ENCODE measurements at regions not wholly inside any gene's neighbourhood (a gene's known extent, or its start where the extent isn't known, plus 50 kb on each side); places are given as distances from the start of the nearest gene placed in this dataset.

DNA sequence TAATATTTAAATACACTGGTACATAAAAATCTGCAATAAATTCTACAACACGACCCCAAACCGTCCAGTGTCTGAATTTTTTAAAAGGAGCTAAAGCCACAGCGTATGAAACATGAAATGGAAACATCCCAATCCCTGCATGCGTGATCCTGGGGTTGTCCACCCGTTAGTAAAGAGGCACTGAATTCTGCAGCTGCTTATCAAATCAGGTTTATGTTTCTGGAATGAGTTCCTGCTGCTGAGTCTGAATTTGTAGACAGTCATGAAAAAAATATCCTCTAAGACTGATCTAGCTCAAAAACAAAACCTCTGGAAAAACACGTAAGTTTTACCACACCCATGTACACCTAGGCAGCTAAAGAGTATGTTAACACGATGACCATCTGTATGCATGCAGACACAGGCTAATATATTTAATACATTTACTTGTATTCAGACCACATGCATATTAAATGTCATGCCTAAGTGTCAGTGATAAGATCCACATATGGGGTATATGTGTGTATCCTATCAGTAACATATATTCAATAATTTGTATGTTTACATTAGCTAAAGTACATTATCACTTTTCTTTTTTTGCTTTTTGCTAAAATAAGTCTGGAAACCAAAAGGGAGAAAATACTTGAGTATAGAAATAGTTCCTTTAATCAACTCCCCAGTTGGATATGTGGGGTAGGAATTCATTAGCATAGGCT, 420.5 kb upstream of the PSMD7 start:
- H3K4me3 ChIP-seq: no peak overlapping the region
- no peaks in the 10 kb centered on the region for H3K4me1 ChIP-seq
- H3K27ac ChIP-seq: no peak overlapping the region
- no peaks in the 10 kb centered on the region for H3K36me3 ChIP-seq
- H3K27me3 ChIP-seq: no peaks in the 10 kb centered on the region
- DNase-seq (ENCODE audit: extremely low spot score in 2 of 2): no peak
- no peaks in the 10 kb centered on the region for H3K9me3 ChIP-seq
- intact Hi-C loops (cut with DNase I): no loop called here
- no peak for TF ChIP-seq POLR2AphosphoS5 (IDR thresholded peaks at IDR 0.05; ENCODE audit: insufficient read depth in 1 of 2, low read depth in 1 of 2)
- TF ChIP-seq, protein P1, sequence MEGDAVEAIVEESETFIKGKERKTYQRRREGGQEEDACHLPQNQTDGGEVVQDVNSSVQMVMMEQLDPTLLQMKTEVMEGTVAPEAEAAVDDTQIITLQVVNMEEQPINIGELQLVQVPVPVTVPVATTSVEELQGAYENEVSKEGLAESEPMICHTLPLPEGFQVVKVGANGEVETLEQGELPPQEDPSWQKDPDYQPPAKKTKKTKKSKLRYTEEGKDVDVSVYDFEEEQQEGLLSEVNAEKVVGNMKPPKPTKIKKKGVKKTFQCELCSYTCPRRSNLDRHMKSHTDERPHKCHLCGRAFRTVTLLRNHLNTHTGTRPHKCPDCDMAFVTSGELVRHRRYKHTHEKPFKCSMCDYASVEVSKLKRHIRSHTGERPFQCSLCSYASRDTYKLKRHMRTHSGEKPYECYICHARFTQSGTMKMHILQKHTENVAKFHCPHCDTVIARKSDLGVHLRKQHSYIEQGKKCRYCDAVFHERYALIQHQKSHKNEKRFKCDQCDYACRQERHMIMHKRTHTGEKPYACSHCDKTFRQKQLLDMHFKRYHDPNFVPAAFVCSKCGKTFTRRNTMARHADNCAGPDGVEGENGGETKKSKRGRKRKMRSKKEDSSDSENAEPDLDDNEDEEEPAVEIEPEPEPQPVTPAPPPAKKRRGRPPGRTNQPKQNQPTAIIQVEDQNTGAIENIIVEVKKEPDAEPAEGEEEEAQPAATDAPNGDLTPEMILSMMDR (IDR thresholded peaks at IDR 0.05): no peak
- TF ChIP-seq POLR2A (IDR thresholded peaks at IDR 0.05): no peak

DNA sequence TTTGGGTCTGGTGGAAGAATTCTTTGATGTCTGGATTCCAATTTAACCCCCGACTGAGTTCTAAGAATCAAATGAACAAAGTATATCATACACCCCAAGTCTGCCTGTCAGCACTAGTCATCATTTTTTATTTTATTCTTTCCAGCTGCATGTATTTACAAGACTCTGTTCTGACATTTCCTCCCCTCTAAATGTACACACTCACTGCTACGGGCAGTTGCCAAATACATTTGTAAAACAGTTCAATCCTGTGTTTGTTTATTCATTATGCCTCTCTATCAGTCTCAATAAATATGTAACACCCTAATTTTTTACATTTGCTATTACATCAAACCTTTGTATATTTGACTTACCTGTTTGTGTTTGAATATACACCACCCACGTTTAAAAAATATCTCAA, 422.3 kb upstream of the PSMD7 start:
- H3K27me3 ChIP-seq: no peaks in the 10 kb centered on the region
- H3K4me3 ChIP-seq: no peak overlapping the region
- DNase-seq (ENCODE audit: extremely low spot score in 2 of 2): no peak
- TF ChIP-seq, protein P1 (IDR thresholded peaks at IDR 0.05): no peak
- no peak for TF ChIP-seq POLR2AphosphoS5 (IDR thresholded peaks at IDR 0.05; ENCODE audit: insufficient read depth in 1 of 2, low read depth in 1 of 2)
- TF ChIP-seq POLR2A (IDR thresholded peaks at IDR 0.05): no peak
- H3K4me1 ChIP-seq: no peaks in the 10 kb centered on the region
- intact Hi-C loops (cut with DNase I): no loop called here
- no peaks in the 10 kb centered on the region for H3K36me3 ChIP-seq
- no peak overlapping the region for H3K27ac ChIP-seq
- no peaks in the 10 kb centered on the region for H3K9me3 ChIP-seq

DNA sequence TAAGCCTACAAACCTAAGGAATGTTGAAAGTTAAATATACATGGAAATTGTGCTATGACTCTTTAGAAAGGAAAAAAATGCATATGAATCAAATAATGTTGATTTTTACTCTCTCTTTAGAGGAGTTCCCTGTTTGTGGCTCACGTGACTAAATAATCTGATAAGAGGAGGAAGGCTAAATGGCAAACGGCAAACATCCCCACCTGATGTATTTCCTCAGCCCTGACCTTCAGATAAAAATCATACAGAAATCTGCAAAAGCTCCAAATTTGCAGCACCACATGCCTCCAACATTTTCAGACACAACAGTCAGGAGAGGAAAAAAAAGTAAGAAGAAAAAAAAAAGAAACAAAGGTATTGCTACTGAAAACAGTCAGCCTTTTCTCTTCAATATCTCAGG, 423.0 kb upstream of the PSMD7 start:
- Histone ChIP-seq H3K4me3 (no peak overlapping the region), H3K27me3 (no peaks in the 10 kb centered on the region), H3K27ac (no peak overlapping the region), H3K9me3 (no peaks in the 10 kb centered on the region), H3K4me1 (no peaks in the 10 kb centered on the region), H3K36me3 (no peaks in the 10 kb centered on the region)
- no peak for DNase-seq (ENCODE audit: extremely low spot score in 2 of 2)
- TF ChIP-seq, protein P1 (IDR thresholded peaks at IDR 0.05): no peak
- TF ChIP-seq POLR2AphosphoS5 (IDR thresholded peaks at IDR 0.05; ENCODE audit: insufficient read depth in 1 of 2, low read depth in 1 of 2) (no peak), POLR2A (IDR thresholded peaks at IDR 0.05) (no peak)
- intact Hi-C loops (cut with DNase I): no loop called here

DNA sequence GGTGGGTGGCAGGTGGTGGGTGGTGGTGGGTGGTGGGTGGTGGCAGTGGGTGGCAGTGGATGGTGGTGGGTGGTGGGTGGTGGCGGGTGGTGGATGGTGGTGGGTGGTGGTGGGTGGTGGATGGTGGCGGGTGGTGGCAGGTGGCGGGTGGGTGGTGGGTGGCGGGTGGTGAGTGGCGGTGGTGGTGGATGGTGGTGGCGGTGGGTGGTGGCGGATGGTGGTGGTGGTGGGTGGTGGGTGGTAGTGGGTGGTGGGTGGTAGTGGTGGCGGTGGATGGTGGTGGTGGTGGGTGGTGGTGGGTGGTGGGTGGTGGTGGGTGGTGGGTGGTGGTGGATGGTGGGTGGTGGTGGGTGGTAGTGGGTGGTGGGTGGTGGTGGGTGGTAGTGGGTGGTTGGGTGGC, 423.8 kb upstream of the PSMD7 start:
- intact Hi-C loops (cut with DNase I): no loop called here
- Histone ChIP-seq H3K36me3 (no peaks in the 10 kb centered on the region), H3K4me1 (no peaks in the 10 kb centered on the region), H3K4me3 (no peak overlapping the region), H3K9me3 (no peaks in the 10 kb centered on the region), H3K27ac (no peak overlapping the region), H3K27me3 (no peaks in the 10 kb centered on the region)
- TF ChIP-seq, protein P1 (IDR thresholded peaks at IDR 0.05): no peak
- no peak for TF ChIP-seq POLR2AphosphoS5 (IDR thresholded peaks at IDR 0.05; ENCODE audit: insufficient read depth in 1 of 2, low read depth in 1 of 2)
- no peak for TF ChIP-seq POLR2A (IDR thresholded peaks at IDR 0.05)
- no peak for DNase-seq (ENCODE audit: extremely low spot score in 2 of 2)

DNA sequence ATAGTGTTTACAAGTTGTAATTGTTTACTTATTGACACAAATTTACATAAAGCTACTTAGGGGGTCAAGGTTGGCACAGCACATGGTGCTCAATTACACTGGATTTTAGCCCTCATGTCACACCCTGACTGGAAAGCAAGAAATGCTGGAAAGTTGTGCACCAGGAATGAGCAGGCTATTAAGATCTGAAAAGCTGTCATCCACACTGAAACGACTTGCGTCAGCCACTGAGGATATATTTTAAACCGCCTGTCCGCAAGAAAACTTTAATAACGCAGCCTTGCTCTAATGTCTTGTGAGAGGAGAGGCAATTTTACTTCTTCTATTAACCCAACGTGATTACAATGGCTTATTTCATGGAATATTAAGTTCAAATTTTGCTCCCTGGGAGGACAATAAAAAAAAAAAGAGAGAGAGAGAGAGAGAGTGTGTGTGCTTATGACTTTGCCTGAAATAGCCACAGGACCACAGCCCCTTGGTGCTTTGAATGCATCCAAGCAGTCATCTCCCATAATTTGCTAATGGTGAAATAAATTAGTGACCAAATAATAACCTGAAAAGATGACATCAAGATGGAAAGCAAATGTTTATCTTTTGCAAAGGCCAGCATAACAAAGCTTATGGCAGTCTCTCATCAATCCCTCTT, 425.4 kb upstream of the PSMD7 start:
- TF ChIP-seq, protein P1 (IDR thresholded peaks at IDR 0.05): no peak
- TF ChIP-seq POLR2AphosphoS5 (IDR thresholded peaks at IDR 0.05; ENCODE audit: insufficient read depth in 1 of 2, low read depth in 1 of 2): no peak
- Histone ChIP-seq H3K4me3 (no peak overlapping the region), H3K36me3 (no peaks in the 10 kb centered on the region), H3K4me1 (no peaks in the 10 kb centered on the region), H3K27ac (no peak overlapping the region), H3K27me3 (no peaks in the 10 kb centered on the region), H3K9me3 (no peaks in the 10 kb centered on the region)
- no peak for DNase-seq (ENCODE audit: extremely low spot score in 2 of 2)
- intact Hi-C loops (cut with DNase I): no loop called here

Data from vagina (tissue), 2 donors.